Neural cell (in vitro differentiated cells): ENCODE measurements at regions not wholly inside any gene's neighbourhood (a gene's known extent, or its start where the extent isn't known, plus 50 kb on each side); places are given as distances from the start of the nearest gene placed in this dataset.

Experiments
- H2AFZ ChIP-seq: fragments of 200-600, 300-800 bp; sonication (generic), shearing (Covaris generic); 2 replicates; pipeline ENCODE4 v1.6.0; 2014; ENCODE audit warnings: low read depth, mild to moderate bottlenecking, antibody characterized with exemption, low read length, moderate library complexity
- H3F3A ChIP-seq: fragments of 200-600 bp; shearing (Covaris generic); 2 replicates; pipeline ENCODE4 v1.6.1; 2016; ENCODE audit warnings: mild to moderate bottlenecking, moderate library complexity, mixed read lengths, antibody characterized with exemption, low read length; ENCODE audit not compliant: insufficient read depth, poor library complexity, severe bottlenecking
- H3K27ac ChIP-seq: fragments of 200-600, 300-800 bp; sonication (generic), shearing (Covaris generic); 2 replicates; pipeline ENCODE4 v1.5.1; 2014; ENCODE audit warnings: mild to moderate bottlenecking, low read length, moderate library complexity
- H3K27me3 ChIP-seq: fragments of 300-800, 200-600 bp; sonication (generic), shearing (Covaris generic); 2 replicates; pipeline ENCODE4 v1.6.0; 2014; ENCODE audit warnings: mild to moderate bottlenecking, low read depth, low read length, moderate library complexity; ENCODE audit not compliant: insufficient read depth
- H3K36me3 ChIP-seq: fragments of 300-800, 200-600 bp; sonication (generic), shearing (Covaris generic); 2 replicates; pipeline ENCODE4 v1.5.1; 2014; ENCODE audit warnings: mild to moderate bottlenecking, antibody characterized with exemption, low read length, moderate library complexity; ENCODE audit not compliant: insufficient read depth
- H3K4me2 ChIP-seq: fragments of 300-800, 200-600 bp; sonication (generic), shearing (Covaris generic); 2 replicates; pipeline ENCODE4 v1.6.0; 2014; ENCODE audit warnings: mild to moderate bottlenecking, low read length
- H3K4me3 ChIP-seq: fragments of 300-800, 200-600 bp; sonication (generic), shearing (Covaris generic); 2 replicates; pipeline ENCODE4 v1.5.1; 2014; ENCODE audit warnings: mild to moderate bottlenecking, low read length, moderate library complexity
- H3K79me2 ChIP-seq: fragments of 200-600 bp; shearing (Covaris generic); replicated peaks from 2 replicates; pipeline ENCODE4 v1.6.0; 2014; ENCODE audit warnings: mild to moderate bottlenecking, low read length, moderate library complexity; ENCODE audit not compliant: insufficient read depth
- H3K9ac ChIP-seq: fragments of 300-800, 200-600 bp; sonication (generic), shearing (Covaris generic); 2 replicates; pipeline ENCODE4 v1.6.1; 2016; ENCODE audit warnings: mild to moderate bottlenecking, low read length, mixed read lengths
- H3K9me2 ChIP-seq: fragments of 200-600 bp; shearing (Covaris generic); 2 replicates; pipeline ENCODE4 v1.6.1; 2016; ENCODE audit warnings: mild to moderate bottlenecking, low read length, mixed read lengths; ENCODE audit not compliant: insufficient read depth
- H3K9me3 ChIP-seq: fragments of 200-600, 300-800 bp; sonication (generic), shearing (Covaris generic); 2 replicates; pipeline ENCODE4 v1.6.1; 2016; ENCODE audit warnings: mild to moderate bottlenecking, mixed run types, low read length, moderate library complexity, mixed read lengths
- H4K20me1 ChIP-seq: fragments of 200-600 bp; shearing (Covaris generic); 2 replicates; pipeline ENCODE4 v1.6.1; 2016; ENCODE audit warnings: mild to moderate bottlenecking, mixed run types; ENCODE audit not compliant: insufficient read depth
- EP300 ChIP-seq: fragments of 450-650 bp; conservative IDR thresholded peaks from 2 replicates; pipeline ENCODE4 v1.6.1; 2014; ENCODE audit warnings: antibody characterized with exemption, mild to moderate bottlenecking, moderate library complexity; ENCODE audit not compliant: poor library complexity, severe bottlenecking
- EZH2 ChIP-seq: fragments of 200-600, 300-800 bp; shearing (Covaris generic), sonication (generic); IDR thresholded peaks from 2 replicates; pipeline ENCODE4 v1.6.1; 2014; ENCODE audit warnings: antibody characterized with exemption, low read length, borderline replicate concordance, mild to moderate bottlenecking; ENCODE audit not compliant: insufficient read depth, poor library complexity, severe bottlenecking
- MXI1 ChIP-seq: fragments of 450-650 bp; conservative IDR thresholded peaks from 2 replicates; pipeline ENCODE4 v1.6.1; 2014; ENCODE audit warnings: antibody characterized with exemption, mild to moderate bottlenecking; ENCODE audit not compliant: poor library complexity, severe bottlenecking
- POLR2AphosphoS5 ChIP-seq: IDR thresholded peaks from 2 replicates; pipeline ENCODE4 v1.6.1; 2012
- RAD21 ChIP-seq: fragments of 450-650 bp; conservative IDR thresholded peaks from 2 replicates; pipeline ENCODE4 v1.6.1; 2014; ENCODE audit warnings: antibody characterized with exemption, mild to moderate bottlenecking, moderate library complexity
- SMC3 ChIP-seq: fragments of 450-650 bp; conservative IDR thresholded peaks from 2 replicates; pipeline ENCODE4 v1.6.1; 2014; ENCODE audit warnings: antibody characterized with exemption, mild to moderate bottlenecking, moderate library complexity; ENCODE audit not compliant: poor library complexity
- TAF1 ChIP-seq: IDR thresholded peaks from 2 replicates; pipeline ENCODE4 v1.6.1; 2012; ENCODE audit warnings: low read depth
- TF ChIP-seq, protein P1 (sequence below): IDR thresholded peaks from 2 replicates; pipeline ENCODE4 v1.6.1; 2012; ENCODE audit warnings: borderline replicate concordance
- TF ChIP-seq, protein P2 (sequence below): fragments of 450-650 bp; IDR thresholded peaks from 2 replicates; pipeline ENCODE4 v1.5.1; 2014; ENCODE audit warnings: antibody characterized with exemption, mild to moderate bottlenecking, moderate library complexity; ENCODE audit not compliant: poor library complexity, severe bottlenecking

DNA sequence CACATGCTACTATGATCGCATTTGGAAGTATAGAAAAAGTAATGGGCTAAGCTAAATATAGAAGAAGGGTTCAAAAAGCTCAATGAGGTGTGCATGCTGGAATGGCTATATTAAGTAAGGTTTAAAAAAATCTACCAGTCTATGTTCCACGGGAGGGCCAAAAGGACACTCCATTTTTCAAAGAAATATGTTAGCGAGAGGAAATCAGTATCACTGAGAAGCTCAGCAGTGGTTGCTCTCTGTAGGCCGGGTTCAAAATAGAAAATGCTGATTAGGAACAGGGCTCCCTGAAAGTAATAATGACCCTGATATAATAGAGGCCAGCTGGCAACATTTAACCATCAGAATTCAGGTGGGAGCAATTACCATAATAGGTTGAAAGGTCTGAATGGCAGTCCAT, 224.5 kb upstream of the SEMA3E start:
- no peak overlapping the region for H3K4me3 ChIP-seq
- H3K79me2 ChIP-seq: no peaks in the 10 kb centered on the region
- H3K4me2 ChIP-seq: no peak overlapping the region
- no peaks in the 10 kb centered on the region for H3F3A ChIP-seq
- H3K27ac ChIP-seq: no peak overlapping the region
- H4K20me1 ChIP-seq: no peaks in the 10 kb centered on the region
- no peak overlapping the region for H2AFZ ChIP-seq
- H3K9ac ChIP-seq: no peak overlapping the region
- H3K36me3 ChIP-seq: no peaks in the 10 kb centered on the region
- no peaks in the 10 kb centered on the region for H3K27me3 ChIP-seq
- H3K9me2 ChIP-seq: no peaks in the 10 kb centered on the region
- no peaks in the 10 kb centered on the region for H3K9me3 ChIP-seq
- TF ChIP-seq TAF1 (no peak), POLR2AphosphoS5 (peak; percentile 49)
- TF ChIP-seq, protein P1, sequence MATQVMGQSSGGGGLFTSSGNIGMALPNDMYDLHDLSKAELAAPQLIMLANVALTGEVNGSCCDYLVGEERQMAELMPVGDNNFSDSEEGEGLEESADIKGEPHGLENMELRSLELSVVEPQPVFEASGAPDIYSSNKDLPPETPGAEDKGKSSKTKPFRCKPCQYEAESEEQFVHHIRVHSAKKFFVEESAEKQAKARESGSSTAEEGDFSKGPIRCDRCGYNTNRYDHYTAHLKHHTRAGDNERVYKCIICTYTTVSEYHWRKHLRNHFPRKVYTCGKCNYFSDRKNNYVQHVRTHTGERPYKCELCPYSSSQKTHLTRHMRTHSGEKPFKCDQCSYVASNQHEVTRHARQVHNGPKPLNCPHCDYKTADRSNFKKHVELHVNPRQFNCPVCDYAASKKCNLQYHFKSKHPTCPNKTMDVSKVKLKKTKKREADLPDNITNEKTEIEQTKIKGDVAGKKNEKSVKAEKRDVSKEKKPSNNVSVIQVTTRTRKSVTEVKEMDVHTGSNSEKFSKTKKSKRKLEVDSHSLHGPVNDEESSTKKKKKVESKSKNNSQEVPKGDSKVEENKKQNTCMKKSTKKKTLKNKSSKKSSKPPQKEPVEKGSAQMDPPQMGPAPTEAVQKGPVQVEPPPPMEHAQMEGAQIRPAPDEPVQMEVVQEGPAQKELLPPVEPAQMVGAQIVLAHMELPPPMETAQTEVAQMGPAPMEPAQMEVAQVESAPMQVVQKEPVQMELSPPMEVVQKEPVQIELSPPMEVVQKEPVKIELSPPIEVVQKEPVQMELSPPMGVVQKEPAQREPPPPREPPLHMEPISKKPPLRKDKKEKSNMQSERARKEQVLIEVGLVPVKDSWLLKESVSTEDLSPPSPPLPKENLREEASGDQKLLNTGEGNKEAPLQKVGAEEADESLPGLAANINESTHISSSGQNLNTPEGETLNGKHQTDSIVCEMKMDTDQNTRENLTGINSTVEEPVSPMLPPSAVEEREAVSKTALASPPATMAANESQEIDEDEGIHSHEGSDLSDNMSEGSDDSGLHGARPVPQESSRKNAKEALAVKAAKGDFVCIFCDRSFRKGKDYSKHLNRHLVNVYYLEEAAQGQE: peak; percentile 66

DNA sequence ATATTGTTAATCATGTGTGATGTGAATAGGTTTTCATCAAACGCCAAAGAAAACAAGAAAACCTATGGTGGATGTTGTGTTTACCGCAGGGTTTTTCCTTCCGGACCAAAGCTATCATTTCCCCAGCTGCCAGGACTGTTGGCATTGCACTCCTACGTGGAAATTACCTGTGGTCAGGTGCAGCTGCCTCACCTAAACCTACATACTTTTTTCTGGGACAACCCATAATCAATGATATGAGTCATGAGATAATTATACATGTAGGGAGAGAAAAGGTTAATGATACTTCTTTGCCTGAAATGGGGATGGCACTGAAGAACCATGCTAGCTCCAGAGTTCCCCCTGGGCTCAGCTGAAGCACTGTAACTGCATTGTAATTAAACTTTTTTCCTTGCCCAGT, 223.6 kb upstream of the SEMA3E start:
- Histone ChIP-seq H3K27ac (no peak overlapping the region), H3K4me2 (no peak overlapping the region), H3K36me3 (no peaks in the 10 kb centered on the region), H3K79me2 (no peaks in the 10 kb centered on the region), H3K9me3 (no peaks in the 10 kb centered on the region), H2AFZ (no peak overlapping the region), H3K27me3 (no peaks in the 10 kb centered on the region), H3K9ac (no peak overlapping the region), H3K4me3 (no peak overlapping the region), H3K9me2 (no peaks in the 10 kb centered on the region), H3F3A (no peaks in the 10 kb centered on the region), H4K20me1 (no peaks in the 10 kb centered on the region)
- no peak for TF ChIP-seq MXI1
- no peak for TF ChIP-seq EZH2
- TF ChIP-seq RAD21: no peak
- TF ChIP-seq, protein P1: no peak
- no peak for TF ChIP-seq EP300
- TF ChIP-seq TAF1: no peak
- TF ChIP-seq, protein P2, sequence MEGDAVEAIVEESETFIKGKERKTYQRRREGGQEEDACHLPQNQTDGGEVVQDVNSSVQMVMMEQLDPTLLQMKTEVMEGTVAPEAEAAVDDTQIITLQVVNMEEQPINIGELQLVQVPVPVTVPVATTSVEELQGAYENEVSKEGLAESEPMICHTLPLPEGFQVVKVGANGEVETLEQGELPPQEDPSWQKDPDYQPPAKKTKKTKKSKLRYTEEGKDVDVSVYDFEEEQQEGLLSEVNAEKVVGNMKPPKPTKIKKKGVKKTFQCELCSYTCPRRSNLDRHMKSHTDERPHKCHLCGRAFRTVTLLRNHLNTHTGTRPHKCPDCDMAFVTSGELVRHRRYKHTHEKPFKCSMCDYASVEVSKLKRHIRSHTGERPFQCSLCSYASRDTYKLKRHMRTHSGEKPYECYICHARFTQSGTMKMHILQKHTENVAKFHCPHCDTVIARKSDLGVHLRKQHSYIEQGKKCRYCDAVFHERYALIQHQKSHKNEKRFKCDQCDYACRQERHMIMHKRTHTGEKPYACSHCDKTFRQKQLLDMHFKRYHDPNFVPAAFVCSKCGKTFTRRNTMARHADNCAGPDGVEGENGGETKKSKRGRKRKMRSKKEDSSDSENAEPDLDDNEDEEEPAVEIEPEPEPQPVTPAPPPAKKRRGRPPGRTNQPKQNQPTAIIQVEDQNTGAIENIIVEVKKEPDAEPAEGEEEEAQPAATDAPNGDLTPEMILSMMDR: no peak
- TF ChIP-seq SMC3: no peak
- no peak for TF ChIP-seq POLR2AphosphoS5
